ENCODE measurements at regions not wholly inside any gene's neighbourhood (a gene's known extent, or its start where the extent isn't known, plus 50 kb on each side); places are given as distances from the start of the nearest gene placed in this dataset.

- Histone ChIP-seq H3K36me3 (ENCODE audit: control insufficient read depth, insufficient read depth, low read length) (no peaks in the 10 kb centered on the region), H3K4me3 (ENCODE audit: low read length) (no peak overlapping the region), H3K4me1 (ENCODE audit: control insufficient read depth, insufficient read depth, low read length) (no peaks in the 10 kb centered on the region), H3K27ac (ENCODE audit: low read length) (no peak overlapping the region), H3K27me3 (ENCODE audit: control insufficient read depth, insufficient read depth, low read length) (no peaks in the 10 kb centered on the region), H3K9me3 (ENCODE audit: control insufficient read depth, insufficient read depth, low read length) (no peaks in the 10 kb centered on the region)
- ATAC-seq (no peak), DNase-seq (no peak)
- Mint-ChIP-seq H3K4me1 (no peaks in the 10 kb centered on the region), H3K9me3 (no peaks in the 10 kb centered on the region), H3K36me3 (no peaks in the 10 kb centered on the region), H3K27me3 (ENCODE audit: low read depth in 2 of 2) (peaks cover 7 to 12% of the 10 kb centered on the region in 2 donors), H3K4me3 (no peak overlapping the region), H3K27ac (no peak overlapping the region)
- 87% methylated on average over 18 of the region's 18 CpGs for WGBS (ENCODE audit: insufficient coverage)
- intact Hi-C loops (cut with micrococcal nuclease): no loop called here
- TF ChIP-seq, protein P1, sequence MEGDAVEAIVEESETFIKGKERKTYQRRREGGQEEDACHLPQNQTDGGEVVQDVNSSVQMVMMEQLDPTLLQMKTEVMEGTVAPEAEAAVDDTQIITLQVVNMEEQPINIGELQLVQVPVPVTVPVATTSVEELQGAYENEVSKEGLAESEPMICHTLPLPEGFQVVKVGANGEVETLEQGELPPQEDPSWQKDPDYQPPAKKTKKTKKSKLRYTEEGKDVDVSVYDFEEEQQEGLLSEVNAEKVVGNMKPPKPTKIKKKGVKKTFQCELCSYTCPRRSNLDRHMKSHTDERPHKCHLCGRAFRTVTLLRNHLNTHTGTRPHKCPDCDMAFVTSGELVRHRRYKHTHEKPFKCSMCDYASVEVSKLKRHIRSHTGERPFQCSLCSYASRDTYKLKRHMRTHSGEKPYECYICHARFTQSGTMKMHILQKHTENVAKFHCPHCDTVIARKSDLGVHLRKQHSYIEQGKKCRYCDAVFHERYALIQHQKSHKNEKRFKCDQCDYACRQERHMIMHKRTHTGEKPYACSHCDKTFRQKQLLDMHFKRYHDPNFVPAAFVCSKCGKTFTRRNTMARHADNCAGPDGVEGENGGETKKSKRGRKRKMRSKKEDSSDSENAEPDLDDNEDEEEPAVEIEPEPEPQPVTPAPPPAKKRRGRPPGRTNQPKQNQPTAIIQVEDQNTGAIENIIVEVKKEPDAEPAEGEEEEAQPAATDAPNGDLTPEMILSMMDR (IDR thresholded peaks at IDR 0.05): no peak
Measured at GRCh38 chr17:74151551-74152315, 51.7 kb upstream of the RPL38 start.

DNA sequence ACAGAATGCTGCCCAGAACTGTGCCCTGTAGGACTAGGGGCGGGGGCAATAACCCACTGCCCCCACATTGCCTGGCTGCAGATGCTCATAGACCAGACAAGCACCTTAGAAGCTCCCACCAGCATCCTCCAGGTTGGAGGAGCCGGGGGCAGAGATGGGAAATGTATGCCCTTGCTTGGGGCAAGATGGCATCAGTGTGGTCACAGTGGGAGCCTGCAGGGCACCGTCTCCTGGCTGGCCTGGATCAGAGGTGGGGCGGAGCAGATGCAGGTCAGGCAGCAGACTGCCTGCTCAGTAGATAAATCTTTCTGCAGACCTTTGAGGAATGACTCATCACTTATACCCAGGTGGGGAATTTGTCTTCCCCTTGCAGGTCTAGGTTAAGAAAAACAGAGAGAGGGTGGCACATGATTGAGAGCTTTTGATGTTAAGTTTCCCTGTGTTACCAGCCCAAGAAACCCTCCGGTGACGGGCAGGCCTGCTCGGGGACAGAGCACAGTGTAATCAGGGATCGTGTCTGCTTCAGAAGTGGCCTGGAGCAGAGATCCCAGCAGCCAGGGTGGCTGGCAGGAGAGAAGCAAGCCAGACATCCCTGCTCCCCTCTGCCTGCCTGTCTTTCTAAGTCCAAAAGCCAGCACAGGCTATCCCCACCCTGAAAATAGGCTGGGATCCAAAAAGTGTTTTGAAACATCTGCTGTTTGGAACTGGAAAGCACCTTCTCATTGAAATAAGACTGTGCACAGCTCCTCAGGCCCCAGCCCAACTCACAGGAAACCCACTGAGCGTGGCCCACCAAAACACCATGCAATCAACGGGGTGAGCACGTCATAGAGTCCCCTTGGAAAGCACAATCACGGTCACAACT is 50.7 kb upstream of the RPL38 start:
- Histone ChIP-seq H3K4me3 (ENCODE audit: low read length) (no peak overlapping the region), H3K36me3 (ENCODE audit: control insufficient read depth, insufficient read depth, low read length) (no peaks in the 10 kb centered on the region), H3K27ac (ENCODE audit: low read length) (no peak overlapping the region), H3K9me3 (ENCODE audit: control insufficient read depth, insufficient read depth, low read length) (no peaks in the 10 kb centered on the region), H3K27me3 (ENCODE audit: control insufficient read depth, insufficient read depth, low read length) (no peaks in the 10 kb centered on the region), H3K4me1 (ENCODE audit: control insufficient read depth, insufficient read depth, low read length) (no peaks in the 10 kb centered on the region)
- Mint-ChIP-seq H3K4me1 (no peaks in the 10 kb centered on the region), H3K27ac (no peak overlapping the region), H3K27me3 (ENCODE audit: low read depth in 2 of 2) (peaks cover 10 to 12% of the 10 kb centered on the region in 2 donors), H3K4me3 (no peak overlapping the region), H3K9me3 (no peaks in the 10 kb centered on the region), H3K36me3 (no peaks in the 10 kb centered on the region)
- no peak for DNase-seq
- 71% methylated on average over 12 of the region's 12 CpGs for WGBS (ENCODE audit: insufficient coverage)
- intact Hi-C loops (cut with micrococcal nuclease): no loop called here
- no peak for ATAC-seq
- TF ChIP-seq, protein P1 (IDR thresholded peaks at IDR 0.05): no peak

GRCh38 chr17:74153456-74153810 is 50.0 kb upstream of the RPL38 start:
- 87% methylated on average over 4 of the region's 4 CpGs for WGBS (ENCODE audit: insufficient coverage)
- Histone ChIP-seq H3K9me3 (ENCODE audit: control insufficient read depth, insufficient read depth, low read length) (no peaks in the 10 kb centered on the region), H3K27me3 (ENCODE audit: control insufficient read depth, insufficient read depth, low read length) (no peaks in the 10 kb centered on the region), H3K36me3 (ENCODE audit: control insufficient read depth, insufficient read depth, low read length) (no peaks in the 10 kb centered on the region), H3K4me3 (ENCODE audit: low read length) (no peak overlapping the region), H3K27ac (ENCODE audit: low read length) (no peak overlapping the region), H3K4me1 (ENCODE audit: control insufficient read depth, insufficient read depth, low read length) (no peaks in the 10 kb centered on the region)
- H3K4me1 Mint-ChIP-seq: no peaks in the 10 kb centered on the region
- intact Hi-C loops (cut with micrococcal nuclease): no loop called here
- no peaks in the 10 kb centered on the region for H3K36me3 Mint-ChIP-seq
- no peak for DNase-seq
- H3K4me3 Mint-ChIP-seq: no peak overlapping the region
- TF ChIP-seq, protein P1 (IDR thresholded peaks at IDR 0.05): no peak
- H3K9me3 Mint-ChIP-seq: no peaks in the 10 kb centered on the region
- ATAC-seq: no peak
- peaks cover 12 to 14% of the 10 kb centered on the region in 2 donors for H3K27me3 Mint-ChIP-seq (ENCODE audit: low read depth in 2 of 2)
- no peak overlapping the region for H3K27ac Mint-ChIP-seq
